ENCODE measurements at regions not wholly inside any gene's neighbourhood (a gene's known extent, or its start where the extent isn't known, plus 50 kb on each side); places are given as distances from the start of the nearest gene placed in this dataset.

GRCh38 chr10:108250936-108251620 lies 1086.6 kb upstream of the SORCS1 start:
- TF ChIP-seq SP1 (IDR thresholded peaks at IDR 0.05; ENCODE audit: low read depth, low read length) (no peak), BRCA1 (IDR thresholded peaks at IDR 0.05; ENCODE audit: low read depth, low read length) (no peak), EP300 (IDR thresholded peaks at IDR 0.05; ENCODE audit: borderline replicate concordance in 1 of 2, low read depth in 2 of 2, low read length in 2 of 2) (no peak), RAD21 (IDR thresholded peaks at IDR 0.05 in 1 of 2, conservative IDR thresholded peaks at IDR 0.05 in 1 of 2; ENCODE audit: low read depth in 2 of 2, low read length in 2 of 2) (no peak), MAX (IDR thresholded peaks at IDR 0.05) (no peak), CTCF (IDR thresholded peaks at IDR 0.05; ENCODE audit: control extremely low read depth in 1 of 3, insufficient read depth in 1 of 3, low read depth in 1 of 3, low read length in 3 of 3) (no peak), YY1 (IDR thresholded peaks at IDR 0.05; ENCODE audit: low read depth, low read length) (no peak), POLR2A (IDR thresholded peaks at IDR 0.05; ENCODE audit: control extremely low read depth in 1 of 2, low read depth in 2 of 2, low read length in 2 of 2) (no peak), RFX5 (IDR thresholded peaks at IDR 0.05; ENCODE audit: borderline replicate concordance, low read depth, low read length) (no peak), CBX5 (IDR thresholded peaks at IDR 0.05; ENCODE audit: low read depth, low read length) (no peak), POLR2AphosphoS5 (IDR thresholded peaks at IDR 0.05; ENCODE audit: low read depth, low read length) (no peak), SP2 (IDR thresholded peaks at IDR 0.05; ENCODE audit: low read length) (no peak), CHD2 (IDR thresholded peaks at IDR 0.05; ENCODE audit: low read length) (no peak)
